ENCODE measurements at regions not wholly inside any gene's neighbourhood (a gene's known extent, or its start where the extent isn't known, plus 50 kb on each side); places are given as distances from the start of the nearest gene placed in this dataset.

DNA sequence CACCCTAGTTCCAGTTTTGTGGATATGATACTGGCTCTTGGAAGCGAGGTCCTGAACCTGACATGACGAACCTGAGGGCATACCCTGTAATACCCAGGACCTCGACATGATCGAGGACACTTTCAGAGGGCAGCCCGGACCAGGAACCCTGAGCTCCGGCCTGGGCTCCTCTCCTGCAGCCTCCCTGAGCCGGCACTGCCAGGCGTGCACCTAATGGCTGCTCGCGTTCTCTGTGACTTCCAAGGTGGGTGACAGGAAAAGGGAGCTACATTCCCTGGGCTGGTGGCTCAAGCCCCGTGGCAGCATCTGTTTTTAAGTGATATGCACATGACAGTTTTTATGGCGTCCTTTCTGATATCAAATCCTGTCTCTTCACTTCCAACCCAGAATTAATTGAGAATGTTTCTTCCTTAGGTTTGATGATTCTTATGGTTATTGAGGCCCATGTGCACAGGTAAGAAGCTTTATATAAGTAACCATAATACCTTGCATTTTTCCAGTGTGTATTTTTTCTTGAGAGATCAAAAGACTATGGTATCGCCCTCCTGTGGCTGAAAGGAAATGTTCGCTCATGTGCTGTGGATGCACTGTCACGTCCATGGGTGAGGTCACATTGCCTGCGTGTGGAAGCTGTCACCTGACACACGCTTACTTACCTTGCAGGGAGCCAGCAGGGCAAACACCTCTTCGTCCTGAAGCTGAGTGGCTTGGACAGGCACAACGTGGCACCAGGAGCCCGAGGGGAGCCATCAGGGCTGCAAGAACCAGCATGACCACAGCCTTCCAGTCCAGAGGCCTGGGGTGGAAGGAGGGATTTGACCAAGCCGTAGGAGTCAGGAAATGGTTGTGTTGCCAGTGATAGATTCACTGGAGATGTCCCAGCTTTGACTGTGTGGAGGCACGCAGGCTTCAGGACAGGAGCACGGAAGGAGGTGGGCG, 367.4 kb upstream of the MYT1L start:
- TF ChIP-seq POLR2A (IDR thresholded peaks at IDR 0.05) (no peak), POLR2AphosphoS5 (IDR thresholded peaks at IDR 0.05) (no peak)
- TF ChIP-seq, protein P1, sequence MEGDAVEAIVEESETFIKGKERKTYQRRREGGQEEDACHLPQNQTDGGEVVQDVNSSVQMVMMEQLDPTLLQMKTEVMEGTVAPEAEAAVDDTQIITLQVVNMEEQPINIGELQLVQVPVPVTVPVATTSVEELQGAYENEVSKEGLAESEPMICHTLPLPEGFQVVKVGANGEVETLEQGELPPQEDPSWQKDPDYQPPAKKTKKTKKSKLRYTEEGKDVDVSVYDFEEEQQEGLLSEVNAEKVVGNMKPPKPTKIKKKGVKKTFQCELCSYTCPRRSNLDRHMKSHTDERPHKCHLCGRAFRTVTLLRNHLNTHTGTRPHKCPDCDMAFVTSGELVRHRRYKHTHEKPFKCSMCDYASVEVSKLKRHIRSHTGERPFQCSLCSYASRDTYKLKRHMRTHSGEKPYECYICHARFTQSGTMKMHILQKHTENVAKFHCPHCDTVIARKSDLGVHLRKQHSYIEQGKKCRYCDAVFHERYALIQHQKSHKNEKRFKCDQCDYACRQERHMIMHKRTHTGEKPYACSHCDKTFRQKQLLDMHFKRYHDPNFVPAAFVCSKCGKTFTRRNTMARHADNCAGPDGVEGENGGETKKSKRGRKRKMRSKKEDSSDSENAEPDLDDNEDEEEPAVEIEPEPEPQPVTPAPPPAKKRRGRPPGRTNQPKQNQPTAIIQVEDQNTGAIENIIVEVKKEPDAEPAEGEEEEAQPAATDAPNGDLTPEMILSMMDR (IDR thresholded peaks at IDR 0.05) = no peak

Data from sigmoid colon (tissue), 4 donors.